ENCODE measurements at regions not wholly inside any gene's neighbourhood (a gene's known extent, or its start where the extent isn't known, plus 50 kb on each side); places are given as distances from the start of the nearest gene placed in this dataset.

- TF ChIP-seq CTCF (IDR thresholded peaks at IDR 0.05; ENCODE audit: extremely low read depth in 1 of 2, insufficient read depth in 1 of 2, low read depth in 1 of 2, low read length in 2 of 2) (no peak), POLR2AphosphoS5 (IDR thresholded peaks at IDR 0.05; ENCODE audit: insufficient read depth, low read depth, low read length) (no peak), POLR2A (IDR thresholded peaks at IDR 0.05; ENCODE audit: low read depth, low read length) (no peak), EZH2 (IDR thresholded peaks at IDR 0.05; ENCODE audit: borderline replicate concordance, low read depth, low read length, severe bottlenecking) (no peak), FOS (IDR thresholded peaks at IDR 0.05; ENCODE audit: borderline replicate concordance, insufficient read depth, low read length) (no peak)
These were observed 140.0 kb downstream of the ZNF365 start for GRCh38 chr10:62514079-62514693.
